ENCODE measurements at regions not wholly inside any gene's neighbourhood (a gene's known extent, or its start where the extent isn't known, plus 50 kb on each side); places are given as distances from the start of the nearest gene placed in this dataset.

GRCh38 chr7:67380326-67380725, 383.7 kb downstream of the TYW1 start:
- no peak for DNase-seq
- Histone ChIP-seq H3K27ac (no peak overlapping the region), H3K4me3 (no peak overlapping the region), H3K4me1 (peaks cover 0 to 11% (median 0%) of the 10 kb centered on the region in 3 donors), H3K27me3 (peaks cover 0 to 2% (median 0%) of the 10 kb centered on the region in 4 donors), H3K36me3 (no peaks in the 10 kb centered on the region), H3K9me3 (peaks cover 0 to 5% (median 4%) of the 10 kb centered on the region in 3 donors)
- TF ChIP-seq CTCF (IDR thresholded peaks at IDR 0.05), result no peak
- TF ChIP-seq POLR2A (IDR thresholded peaks at IDR 0.05), result no peak
- intact Hi-C loops (cut with DNase I), result no loop called here
- WGBS, 2 donors, result 79 to 94% methylated on average over 4 of the region's 4 CpGs

- intact Hi-C loops (cut with DNase I), result no loop called here
- Histone ChIP-seq H3K27ac (no peak overlapping the region), H3K9me3 (no peaks in the 10 kb centered on the region), H3K36me3 (no peaks in the 10 kb centered on the region), H3K27me3 (no peaks in the 10 kb centered on the region), H3K4me1 (peaks cover 0 to 11% (median 0%) of the 10 kb centered on the region in 3 donors), H3K4me3 (no peak overlapping the region)
- no peak for DNase-seq
- WGBS, 2 donors, result 65 to 95% methylated on average over 4 of the region's 4 CpGs
- TF ChIP-seq CTCF (IDR thresholded peaks at IDR 0.05) (no peak), POLR2A (IDR thresholded peaks at IDR 0.05) (no peak)
These were observed 384.2 kb downstream of the TYW1 start for GRCh38 chr7:67380858-67381257.

- DNase-seq, result no peak
- WGBS, 2 donors, result 48 to 58% methylated on average over 4 of the region's 4 CpGs
- Histone ChIP-seq H3K27ac (no peak overlapping the region), H3K36me3 (no peaks in the 10 kb centered on the region), H3K4me1 (no peaks in the 10 kb centered on the region), H3K4me3 (no peak overlapping the region), H3K27me3 (peaks cover 0 to 26% (median 0%) of the 10 kb centered on the region in 4 donors), H3K9me3 (no peaks in the 10 kb centered on the region)
- intact Hi-C loops (cut with DNase I), result no loop called here
- TF ChIP-seq POLR2A (IDR thresholded peaks at IDR 0.05), result no peak
- TF ChIP-seq CTCF (IDR thresholded peaks at IDR 0.05), result no peak
These were observed 391.2 kb downstream of the TYW1 start for GRCh38 chr7:67387851-67388250.

- peaks cover 0 to 26% (median 0%) of the 10 kb centered on the region in 4 donors for H3K27me3 ChIP-seq
- WGBS, 2 donors, result 73 to 77% methylated on average over 14 to 19 of the region's 19 CpGs
- H3K9me3 ChIP-seq, result no peaks in the 10 kb centered on the region
- H3K4me3 ChIP-seq, result no peak overlapping the region
- no peak for TF ChIP-seq POLR2A (IDR thresholded peaks at IDR 0.05)
- TF ChIP-seq CTCF (IDR thresholded peaks at IDR 0.05), result no peak
- no peaks in the 10 kb centered on the region for H3K36me3 ChIP-seq
- H3K27ac ChIP-seq, result no peak overlapping the region
- H3K4me1 ChIP-seq, result no peaks in the 10 kb centered on the region
- intact Hi-C loops (cut with DNase I), result no loop called here
- DNase-seq, result no peak
These were observed 394.5 kb downstream of the TYW1 start for GRCh38 chr7:67391168-67391567.

GRCh38 chr7:67392596-67393438, 396.2 kb downstream of the TYW1 start:
- 53 to 57% methylated on average over 13 to 16 of the region's 16 CpGs for WGBS, 2 donors
- H3K27me3 ChIP-seq, result peaks cover 0 to 26% (median 0%) of the 10 kb centered on the region in 4 donors
- TF ChIP-seq CTCF (IDR thresholded peaks at IDR 0.05) (no peak), POLR2A (IDR thresholded peaks at IDR 0.05) (no peak)
- peaks cover 0 to 1% (median 0%) of the 10 kb centered on the region in 3 donors for H3K9me3 ChIP-seq
- no peak overlapping the region for H3K4me3 ChIP-seq
- H3K27ac ChIP-seq, result no peak overlapping the region
- no peaks in the 10 kb centered on the region for H3K36me3 ChIP-seq
- no peaks in the 10 kb centered on the region for H3K4me1 ChIP-seq
- intact Hi-C loops (cut with DNase I), result no loop called here
- DNase-seq, result no peak
